Activated naive CD8-positive, alpha-beta T cell (primary cell): ENCODE measurements at regions not wholly inside any gene's neighbourhood (a gene's known extent, or its start where the extent isn't known, plus 50 kb on each side); places are given as distances from the start of the nearest gene placed in this dataset.

Source experiments
- H3K27ac Mint-ChIP-seq: one replicate; pipeline ENCODE4 v1.8.0; 2021; ENCODE audit warnings: mixed read lengths
- H3K27me3 Mint-ChIP-seq: one replicate; pipeline ENCODE4 v1.8.0; 2021; ENCODE audit warnings: mixed read lengths
- H3K36me3 Mint-ChIP-seq: one replicate; pipeline ENCODE4 v1.8.0; 2021; ENCODE audit warnings: mixed read lengths
- H3K4me1 Mint-ChIP-seq: one replicate; pipeline ENCODE4 v1.8.0; 2021; ENCODE audit warnings: low read depth, mixed read lengths
- H3K4me3 Mint-ChIP-seq: one replicate; pipeline ENCODE4 v1.8.0; 2021; ENCODE audit warnings: mild to moderate bottlenecking, mixed read lengths
- H3K9me3 Mint-ChIP-seq: one replicate; pipeline ENCODE4 v1.8.0; 2021; ENCODE audit warnings: low read depth, mixed read lengths

GRCh38 chr1:30042438-30043147 is 680.8 kb downstream of the MATN1 start:
- Mint-ChIP-seq H3K4me1 (no peaks in the 10 kb centered on the region), H3K27me3 (peaks cover 5% of the 10 kb centered on the region), H3K36me3 (no peaks in the 10 kb centered on the region), H3K27ac (no peak overlapping the region), H3K9me3 (no peaks in the 10 kb centered on the region), H3K4me3 (no peak overlapping the region)

- H3K4me3 Mint-ChIP-seq, result no peak overlapping the region
- no peak overlapping the region for H3K27ac Mint-ChIP-seq
- no peaks in the 10 kb centered on the region for H3K9me3 Mint-ChIP-seq
- no peaks in the 10 kb centered on the region for H3K36me3 Mint-ChIP-seq
- H3K4me1 Mint-ChIP-seq, result no peaks in the 10 kb centered on the region
- H3K27me3 Mint-ChIP-seq, result peaks cover 5% of the 10 kb centered on the region
Observed at GRCh38 chr1:30041741-30042437, 681.5 kb downstream of the MATN1 start.

DNA sequence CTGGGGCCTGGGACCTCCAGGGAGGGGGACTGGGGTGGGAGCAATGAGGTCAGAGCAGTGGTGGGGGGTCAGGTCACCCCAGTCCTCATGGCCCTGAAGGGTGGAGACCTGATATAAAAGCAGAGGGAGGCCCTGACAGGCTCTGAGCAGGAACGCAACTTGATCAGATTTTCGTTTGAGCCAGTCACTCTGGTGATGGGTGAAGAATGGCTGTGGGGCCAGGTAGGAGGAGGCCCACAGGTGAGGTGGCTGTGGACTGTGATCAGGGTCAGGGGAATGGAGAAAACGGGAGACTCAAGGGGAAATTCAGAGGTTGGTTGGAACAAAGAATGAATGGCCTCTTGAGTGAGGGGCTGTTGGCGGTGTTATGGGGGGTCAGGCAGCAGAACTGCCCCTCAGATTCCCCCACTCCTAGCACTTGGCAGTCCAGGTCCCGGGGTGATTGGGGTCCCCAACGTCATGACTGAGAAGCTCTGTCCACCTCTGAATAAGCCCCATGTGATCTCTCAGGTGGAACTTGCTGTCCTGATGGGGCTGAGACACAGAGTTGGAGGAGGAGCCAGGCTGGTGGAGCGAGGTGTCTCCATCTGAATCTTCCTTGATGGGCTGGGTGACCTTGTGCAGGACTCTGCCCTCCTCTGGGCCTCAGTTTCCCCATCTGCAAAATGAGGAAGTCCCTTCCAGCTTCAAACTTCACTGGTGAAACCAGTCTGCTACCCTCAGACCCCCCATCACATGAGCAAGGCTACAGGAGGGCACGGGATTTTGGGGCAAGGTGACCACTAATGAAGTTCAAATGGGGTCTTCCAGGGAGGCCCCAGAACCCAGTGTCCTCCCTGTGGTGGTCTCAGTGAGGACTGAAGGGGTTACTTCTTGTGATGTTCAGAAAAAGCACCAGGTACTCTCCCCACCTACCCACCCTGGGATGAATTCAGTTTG is 683.0 kb downstream of the MATN1 start:
- Mint-ChIP-seq H3K4me3 (no peak overlapping the region), H3K36me3 (no peaks in the 10 kb centered on the region)

DNA sequence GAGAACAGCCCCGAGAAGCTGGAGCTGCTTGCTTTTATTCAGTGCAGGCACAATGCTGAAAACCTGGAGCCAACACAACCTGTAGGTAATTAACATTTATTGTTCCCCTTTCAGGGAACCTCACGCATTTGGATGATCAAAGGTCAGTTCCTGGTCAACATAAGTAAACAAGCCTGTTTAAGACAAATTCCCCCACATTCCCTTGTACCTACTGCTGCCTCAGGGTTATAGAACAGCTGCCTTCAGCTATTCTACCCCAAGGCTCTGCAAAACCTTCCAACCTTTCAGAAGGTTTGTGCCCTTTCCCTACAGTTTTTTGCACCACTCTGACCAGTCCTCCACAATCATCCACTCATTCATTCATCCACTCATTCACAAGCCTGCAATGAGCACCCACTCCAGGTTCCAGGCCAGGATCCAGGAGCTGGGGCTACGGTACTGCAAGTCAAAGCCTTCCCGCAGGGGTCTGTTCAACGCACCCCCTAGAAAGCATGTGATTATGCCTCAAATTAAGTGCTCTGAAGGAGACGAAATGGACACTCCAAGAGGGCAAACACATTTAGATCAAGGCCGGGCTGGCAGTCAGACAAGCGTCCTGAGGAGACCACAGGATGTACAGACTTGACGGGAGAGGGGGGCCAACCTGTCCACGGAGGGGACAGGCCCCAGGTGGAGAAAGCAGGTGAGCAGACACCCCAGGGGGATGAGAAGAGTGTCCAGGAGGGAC is 683.9 kb downstream of the MATN1 start:
- Mint-ChIP-seq H3K4me3 (no peak overlapping the region), H3K4me1 (no peaks in the 10 kb centered on the region)

More for the DNA sequence above, 683.0 kb downstream of the MATN1 start:
- peaks cover 5% of the 10 kb centered on the region for H3K27me3 Mint-ChIP-seq
- no peaks in the 10 kb centered on the region for H3K9me3 Mint-ChIP-seq
- H3K4me1 Mint-ChIP-seq, result no peaks in the 10 kb centered on the region
- H3K27ac Mint-ChIP-seq, result no peak overlapping the region

DNA sequence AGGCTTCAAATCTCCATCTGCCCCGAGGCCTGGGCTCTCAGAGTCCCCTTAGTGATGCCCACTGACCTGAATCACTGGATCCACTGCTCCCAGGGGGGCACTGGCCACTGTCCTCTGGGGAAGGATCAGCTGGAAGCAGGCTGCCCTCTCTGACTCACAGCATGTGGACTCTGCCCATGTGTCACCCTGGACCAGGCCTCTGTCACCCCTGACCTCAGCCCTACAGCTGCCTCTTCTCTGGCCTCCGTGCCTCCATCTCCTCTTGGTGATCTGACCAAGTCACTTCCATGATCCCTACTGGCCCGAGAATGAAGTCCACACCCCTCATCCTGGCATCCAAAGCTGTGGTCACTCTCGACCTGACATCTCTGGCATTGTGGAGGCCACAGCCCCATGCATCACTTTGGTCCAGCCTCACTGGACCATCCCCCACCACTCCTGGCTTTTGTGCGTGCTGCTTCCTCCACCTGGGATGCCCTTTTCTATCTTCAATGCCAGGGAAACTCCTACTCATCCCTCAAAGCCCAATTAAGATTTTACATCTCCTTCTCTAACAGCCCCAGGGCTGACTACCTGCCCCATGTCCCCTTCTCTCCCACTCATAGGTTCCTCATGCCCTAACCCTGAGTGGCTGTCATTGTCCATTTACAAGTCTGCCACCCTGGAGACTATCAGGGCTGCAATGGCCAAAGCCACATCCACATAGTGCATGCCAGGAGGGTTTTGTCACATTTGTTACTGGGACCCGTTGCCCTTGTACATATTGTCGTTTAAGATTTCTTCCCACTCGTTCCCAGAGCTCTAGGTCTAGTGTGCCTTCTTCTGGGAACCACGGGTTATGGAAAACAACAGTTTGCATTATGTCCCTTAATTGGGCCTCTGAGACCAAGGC is 685.0 kb downstream of the MATN1 start:
- no peak overlapping the region for H3K4me3 Mint-ChIP-seq
- H3K27me3 Mint-ChIP-seq, result peaks cover 5% of the 10 kb centered on the region
- no peaks in the 10 kb centered on the region for H3K4me1 Mint-ChIP-seq
- no peaks in the 10 kb centered on the region for H3K9me3 Mint-ChIP-seq
- H3K36me3 Mint-ChIP-seq, result no peaks in the 10 kb centered on the region
- no peak overlapping the region for H3K27ac Mint-ChIP-seq

More for the DNA sequence above, 683.9 kb downstream of the MATN1 start:
- H3K27ac Mint-ChIP-seq, result no peak overlapping the region
- peaks cover 5% of the 10 kb centered on the region for H3K27me3 Mint-ChIP-seq
- no peaks in the 10 kb centered on the region for H3K36me3 Mint-ChIP-seq
- H3K9me3 Mint-ChIP-seq, result no peaks in the 10 kb centered on the region

GRCh38 chr1:30037251-30038118 is 685.9 kb downstream of the MATN1 start:
- Mint-ChIP-seq H3K27me3 (peaks cover 7% of the 10 kb centered on the region), H3K9me3 (peaks cover 4% of the 10 kb centered on the region), H3K36me3 (no peaks in the 10 kb centered on the region), H3K4me3 (no peak overlapping the region), H3K27ac (no peak overlapping the region), H3K4me1 (no peaks in the 10 kb centered on the region)

- H3K27ac Mint-ChIP-seq, result no peak overlapping the region
- no peaks in the 10 kb centered on the region for H3K36me3 Mint-ChIP-seq
- peaks cover 4% of the 10 kb centered on the region for H3K9me3 Mint-ChIP-seq
- H3K4me3 Mint-ChIP-seq, result no peak overlapping the region
- H3K4me1 Mint-ChIP-seq, result no peaks in the 10 kb centered on the region
- peaks cover 9% of the 10 kb centered on the region for H3K27me3 Mint-ChIP-seq
Observed at GRCh38 chr1:30036666-30037065, 686.7 kb downstream of the MATN1 start.

DNA sequence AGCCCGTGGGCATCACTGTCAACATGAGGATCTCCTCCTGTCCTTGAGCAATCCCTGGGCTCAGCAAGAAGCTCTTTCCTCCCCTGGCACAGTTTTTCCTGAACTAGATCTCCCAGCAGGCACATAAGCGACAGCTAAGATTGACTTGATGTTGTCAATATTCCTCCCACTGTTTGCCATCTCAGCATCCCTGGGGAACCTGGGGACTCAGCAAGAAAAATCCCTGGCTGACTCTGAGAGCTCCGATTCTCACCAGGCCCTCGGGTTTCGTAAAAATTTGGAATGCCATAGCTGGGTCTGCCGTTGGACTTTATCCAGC is 687.2 kb downstream of the MATN1 start:
- Mint-ChIP-seq H3K36me3 (no peaks in the 10 kb centered on the region), H3K9me3 (peaks cover 4% of the 10 kb centered on the region), H3K4me3 (no peak overlapping the region), H3K27me3 (peaks cover 9% of the 10 kb centered on the region), H3K4me1 (no peaks in the 10 kb centered on the region), H3K27ac (no peak overlapping the region)

DNA sequence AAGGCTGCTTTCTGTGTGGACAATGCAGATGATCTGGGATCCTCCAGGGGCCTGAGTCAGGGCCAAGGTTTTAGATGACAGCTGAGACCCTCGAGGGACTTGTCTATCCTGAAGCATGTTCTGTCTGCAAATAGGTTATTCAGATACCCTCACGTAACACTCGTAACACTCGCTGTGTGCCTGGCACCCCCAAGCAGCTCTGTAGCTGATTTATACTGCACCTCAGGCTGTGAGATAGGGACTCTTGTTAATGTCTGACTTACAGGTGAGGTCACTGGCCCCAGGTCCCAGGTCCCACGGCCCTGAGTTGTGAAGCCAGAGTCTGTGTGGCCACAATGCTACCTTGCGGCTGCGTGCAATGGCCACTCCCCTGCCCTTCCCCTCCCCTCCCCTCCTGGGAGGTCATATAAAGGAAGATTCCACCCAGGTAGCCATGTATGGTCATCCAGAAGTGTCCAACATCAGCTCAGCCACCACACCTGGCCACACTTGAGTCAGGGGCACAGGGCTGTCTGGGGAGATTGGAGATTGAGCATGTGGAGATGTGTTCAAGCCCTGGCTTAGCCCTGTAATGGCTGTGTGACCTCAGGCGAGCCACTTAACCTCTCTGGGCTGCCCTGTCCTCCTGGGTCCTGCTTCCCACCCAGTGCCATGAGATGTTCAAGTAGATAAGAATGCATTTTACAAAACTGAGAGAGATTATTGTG is 687.7 kb downstream of the MATN1 start:
- peaks cover 9% of the 10 kb centered on the region for H3K27me3 Mint-ChIP-seq
- H3K4me1 Mint-ChIP-seq, result no peaks in the 10 kb centered on the region
- peaks cover 4% of the 10 kb centered on the region for H3K9me3 Mint-ChIP-seq
- no peak overlapping the region for H3K4me3 Mint-ChIP-seq
- no peaks in the 10 kb centered on the region for H3K36me3 Mint-ChIP-seq
- H3K27ac Mint-ChIP-seq, result no peak overlapping the region

- Mint-ChIP-seq H3K4me1 (no peaks in the 10 kb centered on the region), H3K27ac (no peak overlapping the region), H3K27me3 (peaks cover 9% of the 10 kb centered on the region), H3K9me3 (peaks cover 4% of the 10 kb centered on the region), H3K36me3 (no peaks in the 10 kb centered on the region), H3K4me3 (no peak overlapping the region)
Observed at GRCh38 chr1:30034627-30035521, 688.5 kb downstream of the MATN1 start.

DNA sequence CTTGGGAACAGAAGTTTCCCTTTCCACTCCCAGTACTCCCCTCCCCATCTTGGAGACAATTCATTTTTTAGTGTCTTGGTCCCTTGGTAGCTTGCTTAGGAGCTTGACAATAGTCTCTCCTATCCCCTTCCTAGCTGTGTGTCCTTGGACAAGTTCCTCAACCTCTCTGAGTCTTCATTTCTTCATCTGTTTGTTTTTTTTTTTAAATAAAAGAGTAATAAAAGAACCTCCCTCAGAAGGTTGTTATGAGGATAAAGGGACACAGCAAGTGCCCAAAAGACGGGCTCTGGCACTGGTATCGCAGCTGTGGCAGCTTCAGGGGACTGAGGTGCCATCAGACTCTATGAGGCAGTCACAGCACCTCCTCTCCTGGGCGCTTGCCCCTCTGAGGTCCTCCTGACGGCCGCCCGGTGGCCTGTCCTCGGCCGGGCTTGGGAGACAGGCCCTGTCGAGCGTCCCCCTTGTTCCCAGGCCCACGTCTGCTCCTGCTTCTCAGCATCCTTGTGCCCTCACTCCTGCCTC is 689.2 kb downstream of the MATN1 start:
- H3K27me3 Mint-ChIP-seq, result peaks cover 6% of the 10 kb centered on the region
- no peak overlapping the region for H3K27ac Mint-ChIP-seq
- no peaks in the 10 kb centered on the region for H3K36me3 Mint-ChIP-seq
- H3K4me3 Mint-ChIP-seq, result no peak overlapping the region
- H3K9me3 Mint-ChIP-seq, result peaks cover 4% of the 10 kb centered on the region
- H3K4me1 Mint-ChIP-seq, result no peaks in the 10 kb centered on the region
